Stomach (tissue), 8 donors: ENCODE measurements at regions not wholly inside any gene's neighbourhood (a gene's known extent, or its start where the extent isn't known, plus 50 kb on each side); places are given as distances from the start of the nearest gene placed in this dataset.
A peak's percentile ranks its signal among the peaks of the same experiment; 100 is the strongest.

Experiments used
- DNase-seq, 2 donors: peaks; one replicate each; pipeline versions ENCODE4 v3.0.0 to v3.0.0-alpha.2; 2013 to 2019
- H3K27ac ChIP-seq, 5 donors: fragments of 200-600 bp in 4 of 5; sonication (generic) in 4 of 5; one replicate each; pipeline ENCODE4 v1.5.1; 2013 to 2019; ENCODE audit warnings: mild to moderate bottlenecking in 1 of 5, moderate library complexity in 1 of 5
- H3K27me3 ChIP-seq, 3 donors: fragments of 200-600 bp; sonication (generic); one replicate each; pipeline ENCODE4 v1.5.1; 2017 to 2019; ENCODE audit warnings: mixed run types in 1 of 3
- H3K36me3 ChIP-seq, 4 donors: fragments of 200-600 bp; sonication (generic); 1 replicate in 3 of 4; 2 replicates in 1 of 4; pipeline ENCODE4 v1.5.1; 2016 to 2019
- H3K4me1 ChIP-seq, 4 donors: fragments of 200-600 bp; sonication (generic); one replicate each; pipeline ENCODE4 v1.5.1; 2016 to 2019
- H3K4me3 ChIP-seq, 4 donors: fragments of 200-600 bp; sonication (generic) in 3 of 4; one replicate each; pipeline ENCODE4 v1.5.1; 2016 to 2019; ENCODE audit warnings: mild to moderate bottlenecking in 1 of 4
- H3K9me3 ChIP-seq, 4 donors: fragments of 200-600 bp; sonication (generic); one replicate each; pipeline ENCODE4 v1.5.1; 2016 to 2019
- CTCF ChIP-seq, 7 experiments: fragments of 450-650 bp in 4 of 7; fragments of 200-600 bp in 3 of 7; sonication (generic) in 3 of 7; IDR thresholded peaks; one replicate each; pipeline ENCODE4 v1.5.1; 2016 to 2019; ENCODE audit warnings: antibody characterized with exemption in 7 of 7, control low read depth in 2 of 7, mild to moderate bottlenecking in 1 of 7
- EP300 ChIP-seq: sonication (generic); formaldehyde crosslinking; IDR thresholded peaks from one replicate; pipeline ENCODE4 v1.6.1; 2017; ENCODE audit warnings: antibody characterized with exemption
- POLR2A ChIP-seq, 4 donors: fragments of 450-650 bp; IDR thresholded peaks; one replicate each; pipeline ENCODE4 v1.6.1; 2016; ENCODE audit warnings: antibody characterized with exemption in 4 of 4, control low read depth in 2 of 4, mild to moderate bottlenecking in 1 of 4, moderate library complexity in 1 of 4
- POLR2AphosphoS5 ChIP-seq, 3 donors: sonication (generic); formaldehyde crosslinking; IDR thresholded peaks; one replicate each; pipeline ENCODE4 v1.6.1; 2016; ENCODE audit warnings: antibody characterized with exemption in 3 of 3
- WGBS, 5 donors: extraction: QIAGEN DNeasy Blood & Tissue Kit in 3 of 5; methylation state at CpG; one replicate each; pipeline versions ENCODE4 v1.1.5 to v1.1.7; 2013 to 2018; 5-methylcytosine and 5-hydroxymethylcytosine counted together
- intact Hi-C: fragments of 100-400 bp; cut with DNase I; formaldehyde crosslinking; loops from one replicate; pipeline ENCODE4 v1.15.1; 2023; ENCODE audit warnings: low total_unique reads
- donor health status: healthy with polysubstance abuse.
- donor health status: Bipolar disorder and iron deficiency.
- donor health status: healthy.

- no peak overlapping the region for H3K4me3 ChIP-seq
- TF ChIP-seq EP300 (no peak), POLR2AphosphoS5 (IDR thresholded peaks at IDR 0.05) (no peak), POLR2A (IDR thresholded peaks at IDR 0.05) (no peak), CTCF (IDR thresholded peaks at IDR 0.05) (no peak)
- intact Hi-C loops = no loop called here
- DNase-seq = no peak
- peaks cover 0 to 37% (median 6%) of the 10 kb centered on the region in 4 donors for H3K4me1 ChIP-seq
- H3K9me3 ChIP-seq = no peaks in the 10 kb centered on the region
- no peaks in the 10 kb centered on the region for H3K36me3 ChIP-seq
- no peak overlapping the region for H3K27ac ChIP-seq
- 70 to 84% (median 80%) methylated on average over 5 of the region's 5 CpGs for WGBS, 5 donors
- no peaks in the 10 kb centered on the region for H3K27me3 ChIP-seq
These were observed 102.9 kb downstream of the ADAMTS15 start for GRCh38 chr11:130551388-130551787.

- TF ChIP-seq EP300 (no peak), POLR2AphosphoS5 (IDR thresholded peaks at IDR 0.05) (no peak), CTCF (IDR thresholded peaks at IDR 0.05) (no peak), POLR2A (IDR thresholded peaks at IDR 0.05) (no peak)
- Histone ChIP-seq H3K36me3 (no peaks in the 10 kb centered on the region), H3K9me3 (no peaks in the 10 kb centered on the region), H3K4me1 (peaks cover 0 to 37% (median 4%) of the 10 kb centered on the region in 4 donors), H3K27me3 (no peaks in the 10 kb centered on the region), H3K4me3 (no peak overlapping the region), H3K27ac (no peak overlapping the region)
- 54 to 88% (median 79%) methylated on average over 1 of the region's 1 CpG for WGBS, 5 donors
- intact Hi-C loops = no loop called here
- DNase-seq = no peak
These were observed 104.9 kb downstream of the ADAMTS15 start for GRCh38 chr11:130553306-130553705.

- TF ChIP-seq POLR2AphosphoS5 (IDR thresholded peaks at IDR 0.05) (no peak), POLR2A (IDR thresholded peaks at IDR 0.05) (no peak), EP300 (no peak), CTCF (IDR thresholded peaks at IDR 0.05) (no peak)
- Histone ChIP-seq H3K9me3 (no peaks in the 10 kb centered on the region), H3K27me3 (no peaks in the 10 kb centered on the region), H3K27ac (peak overlapping the region in 4 of 5 donors; percentile 6 to 57 (median 34)), H3K4me3 (no peak overlapping the region), H3K4me1 (peaks cover 0 to 37% (median 4%) of the 10 kb centered on the region in 4 donors), H3K36me3 (no peaks in the 10 kb centered on the region)
- DNase-seq = peak in 1 of 2 donors; percentile 43
- WGBS, 5 donors = 64 to 74% (median 71%) methylated on average over 8 of the region's 8 CpGs
- intact Hi-C loops = no loop called here
These were observed 106.0 kb downstream of the ADAMTS15 start for GRCh38 chr11:130554241-130555055.

- H3K27ac ChIP-seq = peak overlapping the region in 4 of 5 donors; percentile 34 to 57 (median 44)
- intact Hi-C loops = no loop called here
These were observed 106.9 kb downstream of the ADAMTS15 start for GRCh38 chr11:130555251-130555841.

More at GRCh38 chr11:130555251-130555841, 106.9 kb downstream of the ADAMTS15 start:
- peak in 1 of 2 donors; percentile 79 for DNase-seq
- no peaks in the 10 kb centered on the region for H3K36me3 ChIP-seq
- peaks cover 0 to 32% (median 4%) of the 10 kb centered on the region in 4 donors for H3K4me1 ChIP-seq
- TF ChIP-seq EP300 (no peak), POLR2AphosphoS5 (IDR thresholded peaks at IDR 0.05) (peak in 2 of 3 donors; percentile 65 to 82)
- H3K27me3 ChIP-seq = no peaks in the 10 kb centered on the region
- H3K9me3 ChIP-seq = no peaks in the 10 kb centered on the region
- WGBS, 5 donors = 28 to 64% (median 50%) methylated on average over 6 of the region's 6 CpGs
- H3K4me3 ChIP-seq = no peak overlapping the region
